Calu3 (cell line): ENCODE measurements at regions not wholly inside any gene's neighbourhood (a gene's known extent, or its start where the extent isn't known, plus 50 kb on each side); places are given as distances from the start of the nearest gene placed in this dataset.

Experiments
- BruUV-seq: library from RNA; stranded (reverse); fragments of 400-500 nt; replicated peaks from 2 replicates; lab custom pipeline; 2021; lab: Mats Ljungman, UMichigan
- CTCF ChIA-PET: fragments of 300-600 bp; sonication (Branson Sonifier 250); formaldehyde crosslinking; loops from one replicate; lab custom pipeline; 2022; ENCODE audit warnings: antibody characterized with exemption; lab: Charles Lee
- DNase-seq: peaks from one replicate; pipeline ENCODE4 v3.0.0; 2022
- H3K27ac Mint-ChIP-seq: one replicate; pipeline ENCODE4 v1.8.0; 2022; ENCODE audit warnings: mixed read lengths; ENCODE audit not compliant: unreplicated experiment
- H3K27me3 Mint-ChIP-seq: one replicate; pipeline ENCODE4 v1.8.0; 2022; ENCODE audit warnings: mixed read lengths; ENCODE audit not compliant: unreplicated experiment
- H3K36me3 Mint-ChIP-seq: one replicate; pipeline ENCODE4 v1.8.0; 2022; ENCODE audit warnings: mild to moderate bottlenecking, moderate library complexity, mixed read lengths; ENCODE audit not compliant: insufficient read depth, unreplicated experiment
- H3K4me1 Mint-ChIP-seq: one replicate; pipeline ENCODE4 v1.8.0; 2022; ENCODE audit warnings: mild to moderate bottlenecking, low read depth, mixed read lengths; ENCODE audit not compliant: unreplicated experiment
- H3K4me3 Mint-ChIP-seq: one replicate; pipeline ENCODE4 v1.8.0; 2022; ENCODE audit warnings: mild to moderate bottlenecking, low read depth, moderate library complexity, mixed read lengths; ENCODE audit not compliant: unreplicated experiment
- H3K9me3 Mint-ChIP-seq: one replicate; pipeline ENCODE4 v1.8.0; 2022; ENCODE audit warnings: low read depth, mixed read lengths; ENCODE audit not compliant: unreplicated experiment
- CTCF ChIP-seq: fragments of 200-600 bp; IDR thresholded peaks from one replicate; pipeline ENCODE4 v1.8.0; 2022; ENCODE audit warnings: antibody characterized with exemption; ENCODE audit not compliant: unreplicated experiment
- intact Hi-C: fragments of 100-400 bp; cut with micrococcal nuclease; formaldehyde crosslinking; loops from one replicate; pipeline ENCODE4 v1.10.0; 2022; ENCODE audit not compliant: unreplicated experiment

GRCh38 chr3:99319450-99319849, 318.9 kb upstream of the COL8A1 start:
- BruUV-seq = no TSS peak
- no peaks in the 10 kb centered on the region for H3K4me1 Mint-ChIP-seq
- H3K9me3 Mint-ChIP-seq = no peaks in the 10 kb centered on the region
- CTCF ChIA-PET = no interaction called here
- H3K27me3 Mint-ChIP-seq = no peaks in the 10 kb centered on the region
- intact Hi-C loops = no loop called here
- TF ChIP-seq CTCF = no peak
- DNase-seq = no peak
- no peak overlapping the region for H3K27ac Mint-ChIP-seq
- H3K4me3 Mint-ChIP-seq = no peak overlapping the region
- H3K36me3 Mint-ChIP-seq = no peaks in the 10 kb centered on the region

- intact Hi-C loops = no loop called here
- no peak for TF ChIP-seq CTCF
- no peak overlapping the region for H3K4me3 Mint-ChIP-seq
- H3K27me3 Mint-ChIP-seq = no peaks in the 10 kb centered on the region
- no TSS peak for BruUV-seq
- H3K36me3 Mint-ChIP-seq = no peaks in the 10 kb centered on the region
- no peaks in the 10 kb centered on the region for H3K4me1 Mint-ChIP-seq
- H3K27ac Mint-ChIP-seq = no peak overlapping the region
- no peaks in the 10 kb centered on the region for H3K9me3 Mint-ChIP-seq
- no peak for DNase-seq
- CTCF ChIA-PET = no interaction called here
These were observed 321.2 kb upstream of the COL8A1 start for GRCh38 chr3:99317201-99317600.

GRCh38 chr3:99315896-99316295, 322.5 kb upstream of the COL8A1 start:
- H3K27ac Mint-ChIP-seq = no peak overlapping the region
- no peaks in the 10 kb centered on the region for H3K27me3 Mint-ChIP-seq
- DNase-seq = no peak
- no peak overlapping the region for H3K4me3 Mint-ChIP-seq
- TF ChIP-seq CTCF = no peak
- CTCF ChIA-PET = no interaction called here
- H3K4me1 Mint-ChIP-seq = no peaks in the 10 kb centered on the region
- no peaks in the 10 kb centered on the region for H3K36me3 Mint-ChIP-seq
- intact Hi-C loops = no loop called here
- BruUV-seq = no TSS peak
- H3K9me3 Mint-ChIP-seq = no peaks in the 10 kb centered on the region

GRCh38 chr3:99313485-99313884, 324.9 kb upstream of the COL8A1 start:
- CTCF ChIA-PET = no interaction called here
- Mint-ChIP-seq H3K36me3 (no peaks in the 10 kb centered on the region), H3K9me3 (peaks cover 4% of the 10 kb centered on the region), H3K4me3 (no peak overlapping the region), H3K27me3 (no peaks in the 10 kb centered on the region), H3K4me1 (no peaks in the 10 kb centered on the region), H3K27ac (no peak overlapping the region)
- intact Hi-C loops = no loop called here
- BruUV-seq = no TSS peak
- no peak for DNase-seq
- no peak for TF ChIP-seq CTCF

- Mint-ChIP-seq H3K4me1 (peaks cover 13% of the 10 kb centered on the region), H3K27me3 (peaks cover 25% of the 10 kb centered on the region), H3K36me3 (no peaks in the 10 kb centered on the region), H3K4me3 (no peak overlapping the region), H3K9me3 (no peaks in the 10 kb centered on the region), H3K27ac (no peak overlapping the region)
- intact Hi-C loops = no loop called here
- no TSS peak for BruUV-seq
- TF ChIP-seq CTCF = no peak
- CTCF ChIA-PET = no interaction called here
- DNase-seq = no peak
These were observed 339.7 kb upstream of the COL8A1 start for GRCh38 chr3:99298661-99299060.
